Fibroblast of lung (primary cell): ENCODE measurements at regions not wholly inside any gene's neighbourhood (a gene's known extent, or its start where the extent isn't known, plus 50 kb on each side); places are given as distances from the start of the nearest gene placed in this dataset.
"Not testable (repeated sequence)": the region's sequence is repeated elsewhere in the genome, so short reads cannot be mapped to it uniquely, and the experiment has no call there.

Experiments
- DNase-seq, 2 donors: peaks; one replicate each; pipeline versions ENCODE4 v3.0.0 to v3.0.0-alpha.2; 2010; ENCODE audit warnings: low read depth in 2 of 2
- H2AFZ ChIP-seq: 2 replicates; pipeline ENCODE4 v1.5.1; 2012; ENCODE audit warnings: low read length, control low read depth, inconsistent platforms
- H3K27ac ChIP-seq: 2 replicates; pipeline ENCODE4 v1.5.1; 2011; ENCODE audit warnings: low read length, control low read depth; ENCODE audit not compliant: insufficient read depth
- H3K27me3 ChIP-seq: 2 replicates; pipeline ENCODE4 v1.5.1; 2011; ENCODE audit warnings: mild to moderate bottlenecking, low read length; ENCODE audit not compliant: control insufficient read depth, insufficient read depth
- H3K36me3 ChIP-seq: 2 replicates; pipeline ENCODE4 v1.5.1; 2011; ENCODE audit warnings: low read length; ENCODE audit not compliant: control insufficient read depth, insufficient read depth
- H3K4me1 ChIP-seq: 2 replicates; pipeline ENCODE4 v1.5.1; 2011; ENCODE audit warnings: low read length; ENCODE audit not compliant: control insufficient read depth, insufficient read depth; ENCODE audit errors: extremely low read depth
- H3K4me2 ChIP-seq: 2 replicates; pipeline ENCODE4 v1.5.1; 2011; ENCODE audit warnings: low read length, control low read depth; ENCODE audit not compliant: insufficient read depth; ENCODE audit errors: extremely low read depth
- H3K4me3 ChIP-seq, 4 experiments: fragments of 200-600 bp in 1 of 4; sonication (generic) in 1 of 4; replicated peaks in 1 of 4; 2 replicates each; pipeline ENCODE4 v1.5.1; 2011 to 2016; ENCODE audit warnings: low read length in 4 of 4, low read depth in 3 of 4, mild to moderate bottlenecking in 3 of 4, control low read depth in 2 of 4, inconsistent platforms in 1 of 4, mixed read lengths in 1 of 4; ENCODE audit not compliant: insufficient read depth in 1 of 4; ENCODE audit errors: control extremely low read depth in 1 of 4
- H3K79me2 ChIP-seq: 2 replicates; pipeline ENCODE4 v1.5.1; 2012; ENCODE audit warnings: mild to moderate bottlenecking, low read length, inconsistent platforms; ENCODE audit not compliant: control insufficient read depth, insufficient read depth
- H3K9ac ChIP-seq: 2 replicates; pipeline ENCODE4 v1.5.1; 2011; ENCODE audit warnings: mild to moderate bottlenecking, low read length, control low read depth; ENCODE audit not compliant: insufficient read depth
- H3K9me3 ChIP-seq: 2 replicates; pipeline ENCODE4 v1.5.1; 2012; ENCODE audit warnings: low read depth, low read length; ENCODE audit not compliant: control insufficient read depth, insufficient read depth
- H4K20me1 ChIP-seq: 2 replicates; pipeline ENCODE4 v1.5.1; 2011; ENCODE audit warnings: low read length; ENCODE audit not compliant: control insufficient read depth, insufficient read depth; ENCODE audit errors: extremely low read depth
- EZH2 ChIP-seq: IDR thresholded peaks from 2 replicates; pipeline ENCODE4 v1.5.1; 2012; ENCODE audit warnings: low read length, control low read depth, mild to moderate bottlenecking; ENCODE audit errors: missing control alignments
- TF ChIP-seq, protein P1 (sequence below), 2 donors: IDR thresholded peaks in 1 of 2; conservative IDR thresholded peaks in 1 of 2; 1 replicate in 1 of 2; 2 replicates in 1 of 2; pipeline ENCODE4 v1.5.1; 2011 to 2012; ENCODE audit warnings: low read length in 2 of 2, control low read depth in 1 of 2, inconsistent platforms in 1 of 2, low read depth in 1 of 2, mild to moderate bottlenecking in 1 of 2

DNA sequence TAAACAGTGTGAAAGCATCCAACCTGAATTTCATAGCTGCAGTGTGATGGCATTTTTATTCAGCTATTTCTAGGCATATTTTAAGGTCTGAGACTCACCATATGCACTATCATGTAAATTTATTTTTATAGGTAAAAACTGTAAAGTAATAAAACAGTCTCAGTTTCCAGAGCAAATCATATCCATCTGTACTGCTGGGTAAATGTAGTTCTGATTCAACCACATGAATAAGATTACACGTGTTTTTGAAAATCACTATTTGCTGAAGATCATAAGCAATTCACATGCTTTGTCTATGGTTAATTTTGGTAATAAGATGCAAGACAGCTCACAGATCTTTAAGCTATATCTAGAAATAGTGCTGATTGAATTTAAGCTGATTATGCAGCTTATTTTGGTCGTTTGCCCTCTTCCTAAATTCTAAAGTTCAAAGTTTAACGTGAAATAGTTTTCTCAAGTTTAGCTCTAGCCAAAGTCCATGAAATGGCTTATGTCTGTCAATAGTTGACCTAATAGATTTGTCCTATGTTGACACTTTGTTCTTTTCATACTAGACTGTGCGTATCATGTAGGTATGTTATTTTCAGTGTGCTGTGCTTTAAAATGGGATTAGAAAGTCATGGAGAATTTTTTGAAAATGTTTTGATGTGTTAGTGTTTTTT lies 489.0 kb downstream of the USP25 start:
- no peak overlapping the region for H3K27ac ChIP-seq
- no peaks in the 10 kb centered on the region for H4K20me1 ChIP-seq
- TF ChIP-seq EZH2 = no peak
- TF ChIP-seq, protein P1, sequence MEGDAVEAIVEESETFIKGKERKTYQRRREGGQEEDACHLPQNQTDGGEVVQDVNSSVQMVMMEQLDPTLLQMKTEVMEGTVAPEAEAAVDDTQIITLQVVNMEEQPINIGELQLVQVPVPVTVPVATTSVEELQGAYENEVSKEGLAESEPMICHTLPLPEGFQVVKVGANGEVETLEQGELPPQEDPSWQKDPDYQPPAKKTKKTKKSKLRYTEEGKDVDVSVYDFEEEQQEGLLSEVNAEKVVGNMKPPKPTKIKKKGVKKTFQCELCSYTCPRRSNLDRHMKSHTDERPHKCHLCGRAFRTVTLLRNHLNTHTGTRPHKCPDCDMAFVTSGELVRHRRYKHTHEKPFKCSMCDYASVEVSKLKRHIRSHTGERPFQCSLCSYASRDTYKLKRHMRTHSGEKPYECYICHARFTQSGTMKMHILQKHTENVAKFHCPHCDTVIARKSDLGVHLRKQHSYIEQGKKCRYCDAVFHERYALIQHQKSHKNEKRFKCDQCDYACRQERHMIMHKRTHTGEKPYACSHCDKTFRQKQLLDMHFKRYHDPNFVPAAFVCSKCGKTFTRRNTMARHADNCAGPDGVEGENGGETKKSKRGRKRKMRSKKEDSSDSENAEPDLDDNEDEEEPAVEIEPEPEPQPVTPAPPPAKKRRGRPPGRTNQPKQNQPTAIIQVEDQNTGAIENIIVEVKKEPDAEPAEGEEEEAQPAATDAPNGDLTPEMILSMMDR (conservative IDR thresholded peaks at IDR 0.05 in 1 of 2, IDR thresholded peaks at IDR 0.05 in 1 of 2; ENCODE audit: low read depth in 1 of 2, low read length in 2 of 2) = no peak
- DNase-seq = no peak
- H3K9ac ChIP-seq = no peak overlapping the region
- H3K9me3 ChIP-seq = no peaks in the 10 kb centered on the region
- H3K4me1 ChIP-seq = no peaks in the 10 kb centered on the region
- H3K36me3 ChIP-seq = no peaks in the 10 kb centered on the region
- no peak overlapping the region for H3K4me3 ChIP-seq
- no peak overlapping the region for H3K4me2 ChIP-seq
- no peaks in the 10 kb centered on the region for H3K27me3 ChIP-seq
- H2AFZ ChIP-seq = no peak overlapping the region
- H3K79me2 ChIP-seq = no peaks in the 10 kb centered on the region

DNA sequence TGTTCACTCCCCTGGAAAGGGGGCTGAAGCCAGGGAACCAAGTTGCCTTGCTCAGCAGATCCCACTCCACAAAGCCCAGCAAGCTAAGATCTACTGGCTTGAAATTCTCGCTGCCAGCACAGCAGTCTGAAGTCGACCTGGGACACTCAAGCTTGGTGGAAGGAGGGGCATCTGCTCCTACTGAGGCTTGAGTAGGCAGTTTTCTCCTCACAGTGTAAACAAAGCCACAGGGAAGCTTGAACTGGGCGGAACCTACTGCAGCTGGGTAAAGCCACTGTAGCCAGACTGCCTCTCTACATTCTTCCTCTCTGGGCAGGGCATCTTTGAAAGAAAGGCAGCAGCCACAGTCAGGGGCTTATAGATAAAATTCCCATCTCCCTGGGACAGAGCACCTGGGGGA lies 495.0 kb downstream of the USP25 start:
- not testable (repeated sequence) for H3K36me3 ChIP-seq, H3K27me3 ChIP-seq, DNase-seq, H4K20me1 ChIP-seq, H3K9me3 ChIP-seq, H3K27ac ChIP-seq, H2AFZ ChIP-seq, H3K9ac ChIP-seq, H3K4me2 ChIP-seq, H3K4me1 ChIP-seq, H3K79me2 ChIP-seq, H3K4me3 ChIP-seq

DNA sequence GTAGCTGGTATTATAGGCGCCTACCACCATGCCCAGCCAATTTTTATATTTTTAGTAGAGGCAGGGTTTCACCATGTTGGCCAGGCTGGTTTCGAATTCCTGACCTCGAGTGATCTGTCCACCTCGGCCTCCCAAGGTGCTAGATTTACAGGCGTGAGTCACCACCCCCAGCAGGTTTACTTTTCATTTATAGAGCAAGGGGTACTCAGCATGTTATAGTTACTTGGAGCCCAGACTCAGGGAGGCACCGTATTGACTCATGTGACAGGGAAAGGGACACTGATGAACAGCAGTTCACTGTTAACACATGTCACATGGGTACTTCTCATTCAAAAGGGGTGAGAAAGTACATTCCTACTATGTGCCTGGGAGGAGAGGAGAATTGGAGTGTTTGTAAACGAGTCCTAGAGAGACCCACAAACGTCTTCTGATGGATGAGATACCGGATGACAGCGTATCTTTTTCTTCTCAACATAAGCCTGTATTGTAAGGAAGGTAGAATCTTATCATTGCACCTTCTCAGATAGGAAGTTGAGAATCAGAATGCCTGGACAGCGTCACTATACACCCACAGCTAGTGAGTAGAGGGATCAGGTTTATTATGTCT lies 510.0 kb downstream of the USP25 start:
- Histone ChIP-seq H3K4me1 (no peaks in the 10 kb centered on the region), H3K4me2 (no peak overlapping the region), H3K27me3 (no peaks in the 10 kb centered on the region), H3K27ac (no peak overlapping the region), H3K36me3 (no peaks in the 10 kb centered on the region), H4K20me1 (no peaks in the 10 kb centered on the region), H2AFZ (no peak overlapping the region), H3K79me2 (no peaks in the 10 kb centered on the region), H3K4me3 (no peak overlapping the region), H3K9ac (no peak overlapping the region), H3K9me3 (no peaks in the 10 kb centered on the region)
- DNase-seq = no peak
- TF ChIP-seq, protein P1 (conservative IDR thresholded peaks at IDR 0.05 in 1 of 2, IDR thresholded peaks at IDR 0.05 in 1 of 2; ENCODE audit: low read depth in 1 of 2, low read length in 2 of 2) = no peak
- TF ChIP-seq EZH2 = no peak
